HG02943 (cell line): ENCODE measurements at regions not wholly inside any gene's neighbourhood (a gene's known extent, or its start where the extent isn't known, plus 50 kb on each side); places are given as distances from the start of the nearest gene placed in this dataset.

Experiments used
- ATAC-seq: cut with Tn5 transposase; IDR thresholded peaks from one replicate; pipeline ENCODE4 v1.9.1; 2021; ENCODE audit warnings: mild to moderate bottlenecking, low read depth, moderate library complexity; ENCODE audit not compliant: unreplicated experiment

- ATAC-seq = no peak
These were observed 646.1 kb upstream of the SEMA6A start for GRCh38 chr5:117220730-117221129.

GRCh38 chr5:117218789-117219188 is 644.2 kb upstream of the SEMA6A start:
- ATAC-seq = no peak

GRCh38 chr5:117212866-117213265 is 638.2 kb upstream of the SEMA6A start:
- no peak for ATAC-seq

GRCh38 chr5:117210796-117211195 is 636.2 kb upstream of the SEMA6A start:
- ATAC-seq = no peak

- ATAC-seq = no peak
These were observed 634.9 kb upstream of the SEMA6A start for GRCh38 chr5:117209479-117209878.

GRCh38 chr5:117207088-117207668 is 632.6 kb upstream of the SEMA6A start:
- ATAC-seq = no peak

GRCh38 chr5:117205894-117206293 is 631.3 kb upstream of the SEMA6A start:
- ATAC-seq = no peak

GRCh38 chr5:117204926-117205869 is 630.6 kb upstream of the SEMA6A start:
- no peak for ATAC-seq

- no peak for ATAC-seq
These were observed 629.8 kb upstream of the SEMA6A start for GRCh38 chr5:117204404-117204803.

- ATAC-seq = no peak
These were observed 629.0 kb upstream of the SEMA6A start for GRCh38 chr5:117203584-117203983.

- ATAC-seq = no peak
These were observed 626.4 kb upstream of the SEMA6A start for GRCh38 chr5:117201001-117201400.

- ATAC-seq = no peak
These were observed 620.5 kb upstream of the SEMA6A start for GRCh38 chr5:117195076-117195475.

GRCh38 chr5:117191251-117191650 is 616.6 kb upstream of the SEMA6A start:
- ATAC-seq = no peak

- no peak for ATAC-seq
These were observed 615.2 kb upstream of the SEMA6A start for GRCh38 chr5:117189784-117190183.

GRCh38 chr5:117188211-117188610 is 613.6 kb upstream of the SEMA6A start:
- ATAC-seq = no peak

- ATAC-seq = no peak
These were observed 612.1 kb upstream of the SEMA6A start for GRCh38 chr5:117186751-117187150.

GRCh38 chr5:117183326-117183725 is 608.7 kb upstream of the SEMA6A start:
- no peak for ATAC-seq

- ATAC-seq = no peak
These were observed 607.5 kb upstream of the SEMA6A start for GRCh38 chr5:117182104-117182503.

- no peak for ATAC-seq
These were observed 602.7 kb upstream of the SEMA6A start for GRCh38 chr5:117177302-117177701.

- ATAC-seq = no peak
These were observed 590.4 kb upstream of the SEMA6A start for GRCh38 chr5:117165068-117165467.

- ATAC-seq = no peak
These were observed 587.2 kb upstream of the SEMA6A start for GRCh38 chr5:117161718-117162335.
